Thyroid gland (tissue), 4 donors: ENCODE measurements at regions not wholly inside any gene's neighbourhood (a gene's known extent, or its start where the extent isn't known, plus 50 kb on each side); places are given as distances from the start of the nearest gene placed in this dataset.

Experiments
- CTCF ChIP-seq, 6 experiments: fragments of 200-600 bp in 3 of 6; fragments of 450-650 bp in 3 of 6; sonication (generic) in 3 of 6; IDR thresholded peaks; one replicate each; pipeline ENCODE4 v1.5.1; 2016 to 2019; ENCODE audit warnings: antibody characterized with exemption in 6 of 6, mild to moderate bottlenecking in 2 of 6, inconsistent platforms in 1 of 6, moderate library complexity in 1 of 6
- POLR2A ChIP-seq, 2 donors: fragments of 450-650 bp; IDR thresholded peaks; one replicate each; pipeline ENCODE4 v1.6.1; 2017; ENCODE audit warnings: antibody characterized with exemption in 2 of 2, mild to moderate bottlenecking in 2 of 2, moderate library complexity in 1 of 2

DNA sequence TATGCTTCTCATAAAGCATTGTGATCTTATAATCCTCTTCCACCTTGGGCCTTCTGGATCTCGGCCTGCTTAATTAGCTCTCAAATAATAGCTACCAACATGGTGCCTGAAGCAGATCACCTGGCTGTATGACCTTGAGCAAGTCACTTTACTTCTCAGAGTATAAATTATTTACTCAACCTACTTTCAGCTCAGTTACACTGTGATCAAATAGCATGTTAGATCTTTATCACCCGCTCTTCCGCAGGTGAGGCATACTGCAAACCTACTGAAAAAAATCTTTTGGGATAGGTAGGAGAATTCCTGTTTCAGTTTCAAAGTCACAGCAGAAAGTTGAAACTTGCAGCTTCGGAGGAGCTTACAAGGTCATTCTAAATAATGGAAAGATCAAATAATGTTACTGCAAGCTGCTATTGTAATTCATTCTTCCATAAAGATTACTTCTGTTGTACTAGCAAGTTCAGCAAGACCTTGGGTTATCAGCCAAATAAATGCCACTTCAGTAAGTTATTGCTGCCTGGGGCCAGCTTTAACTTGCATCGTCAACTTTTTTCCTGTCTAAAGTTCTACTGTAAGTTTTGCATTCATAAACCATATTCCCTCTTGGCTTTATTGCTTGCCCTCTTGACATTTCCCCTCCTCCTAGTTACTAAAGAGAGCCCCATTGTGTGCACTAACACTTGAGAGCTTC lies 268.4 kb upstream of the ATP11B start:
- TF ChIP-seq CTCF (IDR thresholded peaks at IDR 0.05) (no peak), POLR2A (IDR thresholded peaks at IDR 0.05) (no peak)
